Ovary (tissue), 7 donors: ENCODE measurements at regions not wholly inside any gene's neighbourhood (a gene's known extent, or its start where the extent isn't known, plus 50 kb on each side); places are given as distances from the start of the nearest gene placed in this dataset.

Experiments used
- DNase-seq, 5 donors: peaks; one replicate each; pipeline ENCODE4 v3.0.0-alpha.2; 2019 to 2020
- H3K27ac ChIP-seq, 2 donors: fragments of 200-600 bp; one replicate each; pipeline versions ENCODE4 v1.5.1 to v1.8.0; 2019 to 2022
- H3K27me3 ChIP-seq: fragments of 200-600 bp; one replicate; pipeline ENCODE4 v1.8.0; 2022
- H3K36me3 ChIP-seq: fragments of 200-600 bp; sonication (generic); one replicate; pipeline ENCODE4 v1.5.1; 2019
- H3K4me1 ChIP-seq: one replicate; pipeline ENCODE4 v1.8.1; 2013; ENCODE audit warnings: mild to moderate bottlenecking, moderate library complexity; ENCODE audit not compliant: insufficient read depth
- H3K4me3 ChIP-seq: fragments of 200-600 bp; sonication (generic); one replicate; pipeline ENCODE4 v1.5.1; 2017
- H3K9me3 ChIP-seq, 2 donors: fragments of 200-600 bp in 1 of 2; sonication (generic) in 1 of 2; one replicate each; pipeline versions ENCODE4 v1.5.1 to v1.8.1; 2013 to 2019; ENCODE audit warnings: mild to moderate bottlenecking in 1 of 2, moderate library complexity in 1 of 2
- CTCF ChIP-seq, 3 donors: fragments of 450-650 bp in 2 of 3; fragments of 200-600 bp in 1 of 3; IDR thresholded peaks; one replicate each; pipeline versions ENCODE4 v1.5.1 to v1.8.0; 2016 to 2022; ENCODE audit warnings: antibody characterized with exemption in 3 of 3, mild to moderate bottlenecking in 1 of 3
- EP300 ChIP-seq: sonication (generic); formaldehyde crosslinking; IDR thresholded peaks from one replicate; pipeline ENCODE4 v1.6.1; 2017; ENCODE audit warnings: antibody characterized with exemption
- POLR2A ChIP-seq: fragments of 450-650 bp; IDR thresholded peaks from one replicate; pipeline ENCODE4 v1.6.1; 2017; ENCODE audit warnings: antibody characterized with exemption, mild to moderate bottlenecking, moderate library complexity
- WGBS, 3 donors: extraction: QIAGEN DNeasy Blood & Tissue Kit in 1 of 3; methylation state at CpG; one replicate each; pipeline versions ENCODE4 v1.1.5 to v1.1.7; 2013 to 2017; 5-methylcytosine and 5-hydroxymethylcytosine counted together
- intact Hi-C, 4 donors: fragments of 100-400 bp; cut with DNase I; formaldehyde crosslinking; loops; one replicate each; pipeline versions ENCODE4 v1.11.0 to v1.15.1; 2022 to 2023
- donor health status: DM: no; HTN: no; CAD: no; lungs with moderate emphysema.
- donor health status: DM: no; HTN: no; CAD: no.
- donor health status: Bipolar disorder and iron deficiency.
- donor health status: DM: no; HTN: no; CAD: no.
- donor health status: DM: yes; HTN: yes; CAD: no.

GRCh38 chr5:85927632-85928031, 690.1 kb upstream of the COX7C start:
- Histone ChIP-seq H3K9me3 (no peaks in the 10 kb centered on the region), H3K4me1 (no peaks in the 10 kb centered on the region), H3K27ac (no peak overlapping the region), H3K27me3 (no peaks in the 10 kb centered on the region), H3K36me3 (no peaks in the 10 kb centered on the region), H3K4me3 (no peak overlapping the region)
- 92 to 96% (median 92%) methylated on average over 4 of the region's 4 CpGs for WGBS, 3 donors
- intact Hi-C loops: no loop called here
- no peak for TF ChIP-seq POLR2A
- TF ChIP-seq EP300: no peak
- no peak for TF ChIP-seq CTCF (IDR thresholded peaks at IDR 0.05)
- no peak for DNase-seq

GRCh38 chr5:85929713-85930112, 688.0 kb upstream of the COX7C start:
- no peaks in the 10 kb centered on the region for H3K27me3 ChIP-seq
- TF ChIP-seq EP300 (no peak), CTCF (IDR thresholded peaks at IDR 0.05) (no peak), POLR2A (no peak)
- no peak overlapping the region for H3K27ac ChIP-seq
- H3K9me3 ChIP-seq: no peaks in the 10 kb centered on the region
- intact Hi-C loops: no loop called here
- no peak for DNase-seq
- H3K4me3 ChIP-seq: no peak overlapping the region
- H3K4me1 ChIP-seq: no peaks in the 10 kb centered on the region
- 91 to 95% (median 94%) methylated on average over 2 of the region's 2 CpGs for WGBS, 3 donors
- H3K36me3 ChIP-seq: no peaks in the 10 kb centered on the region

- Histone ChIP-seq H3K4me3 (no peak overlapping the region), H3K27me3 (no peaks in the 10 kb centered on the region), H3K4me1 (no peaks in the 10 kb centered on the region), H3K36me3 (no peaks in the 10 kb centered on the region), H3K9me3 (no peaks in the 10 kb centered on the region), H3K27ac (no peak overlapping the region)
- intact Hi-C loops: no loop called here
- TF ChIP-seq CTCF (IDR thresholded peaks at IDR 0.05) (no peak), POLR2A (no peak), EP300 (no peak)
- WGBS, 3 donors: 41 to 52% (median 50%) methylated on average over 3 of the region's 3 CpGs
- no peak for DNase-seq
Observed at GRCh38 chr5:85931220-85931619, 686.5 kb upstream of the COX7C start.

- Histone ChIP-seq H3K36me3 (no peaks in the 10 kb centered on the region), H3K27me3 (no peaks in the 10 kb centered on the region), H3K27ac (no peak overlapping the region), H3K9me3 (no peaks in the 10 kb centered on the region), H3K4me1 (no peaks in the 10 kb centered on the region), H3K4me3 (no peak overlapping the region)
- 54 to 80% (median 67%) methylated on average over 3 of the region's 3 CpGs for whole genome bisulfite sequencing, 3 donors
- DNase-seq: no peak
- intact Hi-C loops: no loop called here
- TF ChIP-seq EP300 (no peak), POLR2A (no peak), CTCF (IDR thresholded peaks at IDR 0.05) (no peak)
Observed at GRCh38 chr5:85938201-85938600, 679.5 kb upstream of the COX7C start.

GRCh38 chr5:85951707-85952210, 666.0 kb upstream of the COX7C start:
- DNase-seq: no peak
- Histone ChIP-seq H3K4me1 (no peaks in the 10 kb centered on the region), H3K27ac (no peak overlapping the region), H3K9me3 (no peaks in the 10 kb centered on the region), H3K4me3 (no peak overlapping the region), H3K27me3 (no peaks in the 10 kb centered on the region), H3K36me3 (no peaks in the 10 kb centered on the region)
- TF ChIP-seq CTCF (IDR thresholded peaks at IDR 0.05) (no peak), POLR2A (no peak), EP300 (no peak)
- WGBS, 3 donors: 85 to 89% (median 85%) methylated on average over 3 of the region's 3 CpGs
- intact Hi-C loops: no loop called here
